ENCODE measurements at regions not wholly inside any gene's neighbourhood (a gene's known extent, or its start where the extent isn't known, plus 50 kb on each side); places are given as distances from the start of the nearest gene placed in this dataset.

DNA sequence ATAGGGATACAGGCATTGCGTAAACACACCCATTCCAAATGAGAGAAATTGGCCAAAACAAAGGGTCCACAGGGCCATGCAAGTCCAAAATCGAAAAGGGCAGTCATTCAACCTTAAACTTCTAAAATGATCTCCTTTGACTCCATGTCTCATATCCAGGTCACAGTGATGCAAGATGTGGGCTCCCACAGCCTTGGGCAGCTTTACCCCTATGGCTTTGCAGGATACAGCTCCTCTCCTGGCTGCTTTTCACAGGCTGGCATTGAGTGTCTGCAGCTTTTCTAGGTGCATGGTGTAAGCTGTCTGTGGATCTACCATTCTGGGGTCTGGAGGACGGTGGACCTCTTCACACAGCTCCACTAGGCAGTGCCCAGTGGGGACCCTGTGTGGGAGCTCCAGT is 744.5 kb downstream of the QKI start:
- H4K5ac ChIP-seq (ENCODE audit: insufficient read length, low read depth, low read length), result no peak overlapping the region
- no peaks in the 10 kb centered on the region for H3K27me3 Mint-ChIP-seq (ENCODE audit: low read depth)
- no peak overlapping the region for H3K56ac ChIP-seq (ENCODE audit: insufficient read length, low read depth, low read length)
- H3K9me3 Mint-ChIP-seq, result peaks cover 34 to 36% of the 10 kb centered on the region in 2 experiments
- H4K20me1 ChIP-seq (ENCODE audit: control insufficient read depth, insufficient read depth, insufficient read length), result no peaks in the 10 kb centered on the region
- DNase-seq, result no peak
- H3K36me3 Mint-ChIP-seq (ENCODE audit: insufficient read depth in 1 of 3, low read depth in 3 of 3), result peaks cover 14 to 74% (median 20%) of the 10 kb centered on the region in 3 experiments
- no peaks in the 10 kb centered on the region for H3K27me3 ChIP-seq (ENCODE audit: insufficient read depth, low read length)
- no peaks in the 10 kb centered on the region for H3K23me2 ChIP-seq (ENCODE audit: insufficient read length, low read depth, low read length, poor library complexity, severe bottlenecking)
- WGBS (ENCODE audit: extremely low coverage, insufficient read length, low lambda C conversion rate), result no CpG with 5 or more reads among the region's 3 CpGs
- H3K18ac ChIP-seq (ENCODE audit: insufficient read length, low read depth, low read length), result no peak overlapping the region
- H3K79me1 ChIP-seq (ENCODE audit: insufficient read depth, low read depth, low read length, poor library complexity, severe bottlenecking), result no peaks in the 10 kb centered on the region
- H3K9me3 ChIP-seq (ENCODE audit: control insufficient read depth, low read depth, low read length), result no peaks in the 10 kb centered on the region
- H3K79me2 ChIP-seq (ENCODE audit: insufficient read depth, low read length), result no peaks in the 10 kb centered on the region
- no peak overlapping the region for H3K27ac Mint-ChIP-seq
- H3K4me1 ChIP-seq (ENCODE audit: insufficient read depth, low read length), result no peaks in the 10 kb centered on the region
- no peak overlapping the region for H3K14ac ChIP-seq (ENCODE audit: insufficient read depth, low read length)
- no peak overlapping the region for H4K8ac ChIP-seq (replicated peaks; ENCODE audit: insufficient read length, low read depth, low read length)
- no peak overlapping the region for H3K4ac ChIP-seq (ENCODE audit: low read depth, low read length)
- TF ChIP-seq, protein P1, sequence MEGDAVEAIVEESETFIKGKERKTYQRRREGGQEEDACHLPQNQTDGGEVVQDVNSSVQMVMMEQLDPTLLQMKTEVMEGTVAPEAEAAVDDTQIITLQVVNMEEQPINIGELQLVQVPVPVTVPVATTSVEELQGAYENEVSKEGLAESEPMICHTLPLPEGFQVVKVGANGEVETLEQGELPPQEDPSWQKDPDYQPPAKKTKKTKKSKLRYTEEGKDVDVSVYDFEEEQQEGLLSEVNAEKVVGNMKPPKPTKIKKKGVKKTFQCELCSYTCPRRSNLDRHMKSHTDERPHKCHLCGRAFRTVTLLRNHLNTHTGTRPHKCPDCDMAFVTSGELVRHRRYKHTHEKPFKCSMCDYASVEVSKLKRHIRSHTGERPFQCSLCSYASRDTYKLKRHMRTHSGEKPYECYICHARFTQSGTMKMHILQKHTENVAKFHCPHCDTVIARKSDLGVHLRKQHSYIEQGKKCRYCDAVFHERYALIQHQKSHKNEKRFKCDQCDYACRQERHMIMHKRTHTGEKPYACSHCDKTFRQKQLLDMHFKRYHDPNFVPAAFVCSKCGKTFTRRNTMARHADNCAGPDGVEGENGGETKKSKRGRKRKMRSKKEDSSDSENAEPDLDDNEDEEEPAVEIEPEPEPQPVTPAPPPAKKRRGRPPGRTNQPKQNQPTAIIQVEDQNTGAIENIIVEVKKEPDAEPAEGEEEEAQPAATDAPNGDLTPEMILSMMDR (conservative IDR thresholded peaks at IDR 0.05), result no peak
- no peak overlapping the region for H2BK120ac ChIP-seq (ENCODE audit: low read depth, low read length, poor library complexity, severe bottlenecking)
- H3K4me3 Mint-ChIP-seq, result no peak overlapping the region
- no peak overlapping the region for H2BK12ac ChIP-seq (ENCODE audit: insufficient read length, low read depth, low read length)
- H2AFZ ChIP-seq (ENCODE audit: low read length), result no peak overlapping the region
- no peak overlapping the region for H3T11ph ChIP-seq (ENCODE audit: low read length)
- H4K91ac ChIP-seq (ENCODE audit: insufficient read length, low read depth, low read length), result no peak overlapping the region
- peaks cover 0 to under 1% of the 10 kb centered on the region in 2 experiments; a peak in 2 of 4 replicates for H3K4me1 Mint-ChIP-seq
- H2BK20ac ChIP-seq (ENCODE audit: low read depth, low read length, poor library complexity, severe bottlenecking), result no peak overlapping the region
- H2AK5ac ChIP-seq (ENCODE audit: insufficient read length, low read length), result no peak overlapping the region
- no peak overlapping the region for H3K27ac ChIP-seq (ENCODE audit: insufficient read length, low read depth, low read length)
- no peak overlapping the region for H3K4me2 ChIP-seq (ENCODE audit: insufficient read depth, insufficient read length, low read length)
- H3K23ac ChIP-seq (ENCODE audit: insufficient read length, low read depth, low read length), result no peak overlapping the region
- no peak overlapping the region for H2BK15ac ChIP-seq (ENCODE audit: low read depth, low read length)
- no peak overlapping the region for H3K9ac ChIP-seq (ENCODE audit: extremely low read depth, insufficient read length, low read length)
- H2BK5ac ChIP-seq (ENCODE audit: insufficient read length, low read length), result no peak overlapping the region

All from H9 (cell line).